ENCODE measurements at regions not wholly inside any gene's neighbourhood (a gene's known extent, or its start where the extent isn't known, plus 50 kb on each side); places are given as distances from the start of the nearest gene placed in this dataset.

GRCh38 chr7:86280150-86280549 is 363.6 kb upstream of the GRM3 start:
- Histone ChIP-seq H3K9me3 (ENCODE audit: control insufficient read depth, insufficient read depth, low read depth, low read length) (no peaks in the 10 kb centered on the region), H2AFZ (ENCODE audit: low read length) (no peak overlapping the region), H3K79me2 (ENCODE audit: control insufficient read depth, insufficient read depth, low read length) (no peaks in the 10 kb centered on the region), H3K27me3 (ENCODE audit: control insufficient read depth, insufficient read depth, low read length) (no peaks in the 10 kb centered on the region), H3K4me3 (replicated peaks in 1 of 4; ENCODE audit: control extremely low read depth in 1 of 4, insufficient read depth in 1 of 4, low read depth in 3 of 4, low read length in 4 of 4) (no peak overlapping the region), H4K20me1 (ENCODE audit: control insufficient read depth, extremely low read depth, insufficient read depth, low read length) (no peaks in the 10 kb centered on the region), H3K36me3 (ENCODE audit: control insufficient read depth, insufficient read depth, low read length) (no peaks in the 10 kb centered on the region), H3K4me2 (ENCODE audit: extremely low read depth, insufficient read depth, low read length) (no peak overlapping the region), H3K4me1 (ENCODE audit: control insufficient read depth, extremely low read depth, insufficient read depth, low read length) (no peaks in the 10 kb centered on the region), H3K9ac (ENCODE audit: insufficient read depth, low read length) (no peak overlapping the region), H3K27ac (ENCODE audit: insufficient read depth, low read length) (no peak overlapping the region)
- DNase-seq (ENCODE audit: low read depth in 2 of 2): no peak
- TF ChIP-seq EZH2 (IDR thresholded peaks at IDR 0.05; ENCODE audit: low read length, missing control alignments) (no peak), CTCF (conservative IDR thresholded peaks at IDR 0.05 in 1 of 2, IDR thresholded peaks at IDR 0.05 in 1 of 2; ENCODE audit: low read depth in 1 of 2, low read length in 2 of 2) (no peak)

GRCh38 chr7:86262781-86263180 is 380.9 kb upstream of the GRM3 start:
- H3K36me3 ChIP-seq (ENCODE audit: control insufficient read depth, insufficient read depth, low read length): no peaks in the 10 kb centered on the region
- H3K27ac ChIP-seq (ENCODE audit: insufficient read depth, low read length): no peak overlapping the region
- no peaks in the 10 kb centered on the region for H3K27me3 ChIP-seq (ENCODE audit: control insufficient read depth, insufficient read depth, low read length)
- H2AFZ ChIP-seq (ENCODE audit: low read length): no peak overlapping the region
- H3K4me2 ChIP-seq (ENCODE audit: extremely low read depth, insufficient read depth, low read length): no peak overlapping the region
- no peaks in the 10 kb centered on the region for H3K79me2 ChIP-seq (ENCODE audit: control insufficient read depth, insufficient read depth, low read length)
- no peak for DNase-seq (ENCODE audit: low read depth in 2 of 2)
- H3K9me3 ChIP-seq (ENCODE audit: control insufficient read depth, insufficient read depth, low read depth, low read length): no peaks in the 10 kb centered on the region
- no peak overlapping the region for H3K4me3 ChIP-seq (replicated peaks in 1 of 4; ENCODE audit: control extremely low read depth in 1 of 4, insufficient read depth in 1 of 4, low read depth in 3 of 4, low read length in 4 of 4)
- H3K9ac ChIP-seq (ENCODE audit: insufficient read depth, low read length): no peak overlapping the region
- no peaks in the 10 kb centered on the region for H3K4me1 ChIP-seq (ENCODE audit: control insufficient read depth, extremely low read depth, insufficient read depth, low read length)
- H4K20me1 ChIP-seq (ENCODE audit: control insufficient read depth, extremely low read depth, insufficient read depth, low read length): no peaks in the 10 kb centered on the region
- no peak for TF ChIP-seq EZH2 (IDR thresholded peaks at IDR 0.05; ENCODE audit: low read length, missing control alignments)
- TF ChIP-seq CTCF (conservative IDR thresholded peaks at IDR 0.05 in 1 of 2, IDR thresholded peaks at IDR 0.05 in 1 of 2; ENCODE audit: low read depth in 1 of 2, low read length in 2 of 2): no peak

- no peak for DNase-seq (ENCODE audit: low read depth in 2 of 2)
- H3K27ac ChIP-seq (ENCODE audit: insufficient read depth, low read length): no peak overlapping the region
- H3K36me3 ChIP-seq (ENCODE audit: control insufficient read depth, insufficient read depth, low read length): no peaks in the 10 kb centered on the region
- H3K27me3 ChIP-seq (ENCODE audit: control insufficient read depth, insufficient read depth, low read length): no peaks in the 10 kb centered on the region
- no peak overlapping the region for H3K4me3 ChIP-seq (replicated peaks in 1 of 4; ENCODE audit: control extremely low read depth in 1 of 4, insufficient read depth in 1 of 4, low read depth in 3 of 4, low read length in 4 of 4)
- no peaks in the 10 kb centered on the region for H4K20me1 ChIP-seq (ENCODE audit: control insufficient read depth, extremely low read depth, insufficient read depth, low read length)
- H3K79me2 ChIP-seq (ENCODE audit: control insufficient read depth, insufficient read depth, low read length): no peaks in the 10 kb centered on the region
- no peak overlapping the region for H2AFZ ChIP-seq (ENCODE audit: low read length)
- H3K9me3 ChIP-seq (ENCODE audit: control insufficient read depth, insufficient read depth, low read depth, low read length): no peaks in the 10 kb centered on the region
- H3K4me1 ChIP-seq (ENCODE audit: control insufficient read depth, extremely low read depth, insufficient read depth, low read length): no peaks in the 10 kb centered on the region
- no peak overlapping the region for H3K4me2 ChIP-seq (ENCODE audit: extremely low read depth, insufficient read depth, low read length)
- H3K9ac ChIP-seq (ENCODE audit: insufficient read depth, low read length): no peak overlapping the region
- no peak for TF ChIP-seq CTCF (conservative IDR thresholded peaks at IDR 0.05 in 1 of 2, IDR thresholded peaks at IDR 0.05 in 1 of 2; ENCODE audit: low read depth in 1 of 2, low read length in 2 of 2)
- TF ChIP-seq EZH2 (IDR thresholded peaks at IDR 0.05; ENCODE audit: low read length, missing control alignments): no peak
Observed at GRCh38 chr7:86257894-86258293, 385.8 kb upstream of the GRM3 start.
